Mesendoderm (in vitro differentiated cells): ENCODE measurements at regions not wholly inside any gene's neighbourhood (a gene's known extent, or its start where the extent isn't known, plus 50 kb on each side); places are given as distances from the start of the nearest gene placed in this dataset.
"Not testable (repeated sequence)": the region's sequence is repeated elsewhere in the genome, so short reads cannot be mapped to it uniquely, and the experiment has no call there.

Experiments used
- DNase-seq: peaks from one replicate; pipeline ENCODE4 v3.0.0; 2013
- H2AK5ac ChIP-seq: 2 replicates; pipeline ENCODE4 v1.6.1; 2013; ENCODE audit warnings: low read length, inconsistent platforms
- H2BK120ac ChIP-seq: 2 replicates; pipeline ENCODE4 v1.6.1; 2013; ENCODE audit warnings: low read depth, mild to moderate bottlenecking, low read length, moderate library complexity, mixed read lengths
- H2BK15ac ChIP-seq: replicated peaks from 2 replicates; pipeline ENCODE4 v1.6.1; 2013; ENCODE audit warnings: low read depth, mild to moderate bottlenecking, moderate library complexity
- H2BK5ac ChIP-seq: 2 replicates; pipeline ENCODE4 v1.6.1; 2013; ENCODE audit warnings: low read length, inconsistent platforms
- H3K18ac ChIP-seq: 2 replicates; pipeline ENCODE4 v1.6.1; 2013; ENCODE audit warnings: mild to moderate bottlenecking, low read length, mixed read lengths
- H3K23ac ChIP-seq: one replicate; pipeline ENCODE4 v1.6.1; 2013; ENCODE audit warnings: low read length
- H3K27ac ChIP-seq: 2 replicates; pipeline ENCODE4 v1.5.1; 2013; ENCODE audit warnings: low read depth, mild to moderate bottlenecking, inconsistent platforms, low read length, moderate library complexity
- H3K27me3 ChIP-seq: 2 replicates; pipeline ENCODE4 v1.6.1; 2013; ENCODE audit warnings: low read length, control low read depth, mild to moderate bottlenecking, inconsistent platforms; ENCODE audit not compliant: insufficient read depth, poor library complexity
- H3K36me3 ChIP-seq: 2 replicates; pipeline ENCODE4 v1.6.1; 2013; ENCODE audit warnings: low read length, inconsistent platforms; ENCODE audit not compliant: control insufficient read depth, insufficient read depth
- H3K4ac ChIP-seq: one replicate; pipeline ENCODE4 v1.6.1; 2013; ENCODE audit warnings: low read depth, mild to moderate bottlenecking, low read length, moderate library complexity
- H3K4me1 ChIP-seq: 2 replicates; pipeline ENCODE4 v1.6.1; 2013; ENCODE audit warnings: low read depth, low read length, inconsistent platforms; ENCODE audit not compliant: control insufficient read depth
- H3K4me2 ChIP-seq: 2 replicates; pipeline ENCODE4 v1.6.1; 2013; ENCODE audit warnings: low read length
- H3K4me3 ChIP-seq: 2 replicates; pipeline ENCODE4 v1.5.1; 2013; ENCODE audit warnings: mild to moderate bottlenecking, low read length
- H3K56ac ChIP-seq: one replicate; pipeline ENCODE4 v1.6.1; 2013; ENCODE audit warnings: low read length
- H3K79me1 ChIP-seq: 2 replicates; pipeline ENCODE4 v1.6.1; 2013; ENCODE audit warnings: low read length, inconsistent platforms
- H3K79me2 ChIP-seq: 2 replicates; pipeline ENCODE4 v1.6.1; 2013; ENCODE audit warnings: mild to moderate bottlenecking, low read length; ENCODE audit not compliant: control insufficient read depth, insufficient read depth
- H3K9ac ChIP-seq: 2 replicates; pipeline ENCODE4 v1.6.1; 2013; ENCODE audit warnings: low read length, inconsistent platforms
- H4K5ac ChIP-seq: one replicate; pipeline ENCODE4 v1.6.1; 2013; ENCODE audit warnings: low read length
- H4K8ac ChIP-seq: one replicate; pipeline ENCODE4 v1.6.1; 2013; ENCODE audit warnings: low read depth, mild to moderate bottlenecking, control low read depth, low read length, moderate library complexity
- WGBS: extraction: QIAGEN DNeasy Blood & Tissue Kit; methylation state at CpG from one replicate; pipeline ENCODE4 v1.1.7; 2013; ENCODE audit warnings: low lambda C conversion rate, missing lambda C conversion rate; ENCODE audit not compliant: insufficient coverage; ENCODE audit errors: extremely low coverage; 5-methylcytosine and 5-hydroxymethylcytosine counted together

GRCh38 chr3:159257954-159258353 is 456.1 kb downstream of the MFSD1 start:
- Histone ChIP-seq H3K79me2 (no peaks in the 10 kb centered on the region), H3K4me3 (no peak overlapping the region), H3K4ac (no peak overlapping the region), H3K36me3 (no peaks in the 10 kb centered on the region), H4K5ac (no peak overlapping the region), H3K79me1 (no peaks in the 10 kb centered on the region), H3K23ac (no peak overlapping the region), H3K27me3 (no peaks in the 10 kb centered on the region), H2BK120ac (no peak overlapping the region), H3K4me1 (no peaks in the 10 kb centered on the region), H2AK5ac (no peak overlapping the region), H3K18ac (no peak overlapping the region), H2BK15ac (no peak overlapping the region), H3K9ac (no peak overlapping the region), H4K8ac (no peak overlapping the region), H3K56ac (no peak overlapping the region), H3K4me2 (no peak overlapping the region), H2BK5ac (no peak overlapping the region), H3K27ac (no peak overlapping the region)
- no CpG with 5 or more reads among the region's 4 CpGs for WGBS
- DNase-seq = no peak

- H3K36me3 ChIP-seq = no peaks in the 10 kb centered on the region
- H3K79me2 ChIP-seq = no peaks in the 10 kb centered on the region
- WGBS = no CpG with 5 or more reads among the region's 2 CpGs
- no peak overlapping the region for H3K4me3 ChIP-seq
- no peak overlapping the region for H3K4ac ChIP-seq
- H4K5ac ChIP-seq = no peak overlapping the region
- DNase-seq = no peak
- H3K4me1 ChIP-seq = no peaks in the 10 kb centered on the region
- no peak overlapping the region for H3K27ac ChIP-seq
- no peak overlapping the region for H2BK120ac ChIP-seq
- no peak overlapping the region for H3K18ac ChIP-seq
- H3K9ac ChIP-seq = no peak overlapping the region
- H3K79me1 ChIP-seq = no peaks in the 10 kb centered on the region
- no peak overlapping the region for H4K8ac ChIP-seq
- H2BK15ac ChIP-seq = no peak overlapping the region
- H2AK5ac ChIP-seq = no peak overlapping the region
- H3K4me2 ChIP-seq = no peak overlapping the region
- H2BK5ac ChIP-seq = no peak overlapping the region
- no peak overlapping the region for H3K23ac ChIP-seq
- no peak overlapping the region for H3K56ac ChIP-seq
- H3K27me3 ChIP-seq = no peaks in the 10 kb centered on the region
Measured at GRCh38 chr3:159258934-159259333, 457.1 kb downstream of the MFSD1 start.

DNA sequence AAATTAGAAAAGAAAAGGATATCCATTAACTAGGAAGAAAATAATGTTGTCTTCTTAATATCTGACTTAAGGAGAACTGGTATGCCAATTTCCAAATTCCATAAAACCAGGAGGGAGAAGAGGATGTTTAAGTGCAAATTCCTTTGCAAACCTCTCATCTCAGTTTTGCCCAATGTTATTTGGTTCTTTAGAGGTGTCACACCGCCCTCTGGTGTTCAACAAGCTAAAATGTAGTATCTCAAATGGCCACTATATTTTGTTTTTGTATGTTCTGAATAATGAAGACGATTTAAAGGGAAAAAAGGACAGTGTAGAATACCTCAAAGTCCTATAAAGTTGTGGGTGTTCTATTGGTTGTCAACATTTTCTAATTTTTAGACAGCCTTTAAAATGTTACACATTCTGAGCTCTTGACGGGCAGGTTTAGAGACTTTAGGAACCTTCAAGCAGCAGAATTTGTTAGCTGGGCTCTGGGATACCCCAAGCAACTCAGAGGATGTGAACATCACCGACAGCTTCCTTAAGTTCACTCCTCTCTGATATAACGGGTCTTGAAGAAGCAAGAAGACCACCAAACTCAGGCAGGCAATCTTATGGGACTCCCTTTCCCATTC is 458.3 kb downstream of the MFSD1 start:
- WGBS = no CpG with 5 or more reads among the region's 5 CpGs
- DNase-seq = peak; percentile 73
- H3K27ac ChIP-seq = no peak overlapping the region

DNA sequence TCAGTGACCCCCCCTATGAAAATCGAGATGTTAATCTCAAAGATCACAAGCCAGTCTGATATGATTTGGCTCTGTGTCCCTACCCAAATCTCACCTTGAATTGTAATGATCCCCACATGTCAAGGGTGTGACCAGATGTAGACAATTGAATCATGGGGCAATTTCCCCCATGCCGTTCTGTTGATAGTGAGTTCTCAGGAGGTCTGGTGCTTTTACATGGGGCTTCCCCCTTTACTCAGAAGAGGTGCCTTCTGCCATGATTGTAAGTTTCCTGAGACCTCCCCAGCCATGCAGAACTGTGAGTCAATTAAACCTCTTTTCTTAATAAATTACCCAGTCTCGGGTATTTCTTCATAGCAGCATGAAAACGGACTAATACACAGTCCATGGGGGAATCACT is 459.5 kb downstream of the MFSD1 start:
- H3K4me2 ChIP-seq, H3K36me3 ChIP-seq, H3K27me3 ChIP-seq, H2AK5ac ChIP-seq, H3K18ac ChIP-seq, H2BK120ac ChIP-seq, H4K8ac ChIP-seq, H4K5ac ChIP-seq, H3K79me1 ChIP-seq, H3K4me1 ChIP-seq, H2BK15ac ChIP-seq, H3K4me3 ChIP-seq, H3K79me2 ChIP-seq, H2BK5ac ChIP-seq, H3K23ac ChIP-seq, H3K9ac ChIP-seq, H3K27ac ChIP-seq, H3K4ac ChIP-seq, H3K56ac ChIP-seq: not testable (repeated sequence)
- peak; percentile 46 for DNase-seq
- no CpG with 5 or more reads among the region's 4 CpGs for WGBS

More for the DNA sequence above, 458.3 kb downstream of the MFSD1 start:
- Histone ChIP-seq H3K36me3 (no peaks in the 10 kb centered on the region), H3K79me1 (no peaks in the 10 kb centered on the region), H3K79me2 (no peaks in the 10 kb centered on the region), H2BK120ac (no peak overlapping the region), H4K5ac (no peak overlapping the region), H2BK5ac (no peak overlapping the region), H3K18ac (no peak overlapping the region), H3K4me1 (no peaks in the 10 kb centered on the region), H3K56ac (no peak overlapping the region), H3K23ac (no peak overlapping the region), H4K8ac (no peak overlapping the region), H3K4ac (no peak overlapping the region), H3K4me3 (no peak overlapping the region), H2AK5ac (no peak overlapping the region), H3K4me2 (no peak overlapping the region), H3K27me3 (no peaks in the 10 kb centered on the region), H3K9ac (no peak overlapping the region), H2BK15ac (no peak overlapping the region)

DNA sequence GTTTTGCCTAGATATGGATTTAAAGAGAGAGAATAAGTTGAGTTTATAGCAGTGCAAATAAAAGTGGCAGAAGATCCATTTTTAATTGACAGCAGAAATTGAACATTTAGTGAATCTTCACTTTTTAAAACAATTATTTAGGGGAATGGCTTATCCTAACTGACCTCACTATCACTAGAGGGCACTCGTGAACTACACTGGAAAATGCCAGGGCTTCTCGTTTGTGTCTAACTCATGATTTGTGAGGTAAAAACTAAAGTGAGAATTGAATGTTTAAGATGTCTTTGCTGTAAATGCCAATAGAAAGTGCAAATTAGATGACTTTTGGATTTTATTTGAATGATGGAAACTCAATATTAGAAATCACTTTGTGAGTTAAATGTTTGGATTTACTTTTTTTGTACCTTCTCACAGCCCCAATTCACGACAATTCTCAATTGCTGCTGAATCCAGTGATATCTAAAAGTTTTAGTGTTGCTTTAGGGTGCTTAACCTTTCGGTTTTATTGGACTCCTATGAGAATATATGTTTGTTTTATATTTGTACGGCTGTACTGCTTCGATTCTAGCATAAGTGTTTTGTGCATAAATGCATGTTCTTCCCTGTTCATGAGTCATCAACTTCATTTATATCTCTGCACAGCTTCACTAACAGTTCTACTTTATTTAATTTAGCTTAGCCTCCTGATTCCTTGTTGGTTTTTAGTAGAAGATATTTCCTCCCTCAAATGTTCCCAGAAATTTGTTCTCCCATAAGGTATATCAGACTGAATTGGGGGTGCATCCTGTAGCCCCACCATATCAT is 462.1 kb downstream of the MFSD1 start:
- no peak overlapping the region for H3K56ac ChIP-seq
- H4K5ac ChIP-seq = no peak overlapping the region
- DNase-seq = peak; percentile 47

More for the DNA sequence above, 462.1 kb downstream of the MFSD1 start:
- Histone ChIP-seq H3K79me2 (no peaks in the 10 kb centered on the region), H3K9ac (no peak overlapping the region), H2AK5ac (no peak overlapping the region), H3K27me3 (no peaks in the 10 kb centered on the region), H3K36me3 (no peaks in the 10 kb centered on the region), H3K4ac (no peak overlapping the region), H2BK5ac (no peak overlapping the region), H3K4me2 (no peak overlapping the region), H2BK15ac (no peak overlapping the region), H3K4me1 (no peaks in the 10 kb centered on the region), H2BK120ac (no peak overlapping the region), H3K18ac (no peak overlapping the region), H3K27ac (no peak overlapping the region), H3K4me3 (no peak overlapping the region), H4K8ac (no peak overlapping the region), H3K79me1 (no peaks in the 10 kb centered on the region), H3K23ac (no peak overlapping the region)
- WGBS = no CpG with 5 or more reads among the region's 6 CpGs
